Upper lobe of left lung (tissue), 6 donors: ENCODE measurements at regions not wholly inside any gene's neighbourhood (a gene's known extent, or its start where the extent isn't known, plus 50 kb on each side); places are given as distances from the start of the nearest gene placed in this dataset.

Experiments used
- ATAC-seq, 2 donors: fragments of 200-7000 bp; cut with Tn5 transposase; one replicate each; pipeline ENCODE4 v1.9.1; 2022; ENCODE audit warnings: mild to moderate bottlenecking in 2 of 2, moderate library complexity in 2 of 2; ENCODE audit not compliant: low FRiP score in 2 of 2
- DNase-seq, 2 donors: peaks; one replicate each; pipeline ENCODE4 v3.0.0-alpha.2; 2019 to 2020
- H3K27ac ChIP-seq, 4 donors: fragments of 200-600 bp; sonication (generic); one replicate each; pipeline ENCODE4 v1.5.1; 2016 to 2019
- H3K27me3 ChIP-seq, 4 donors: fragments of 200-600 bp; sonication (generic); one replicate each; pipeline ENCODE4 v1.5.1; 2017 to 2019
- H3K36me3 ChIP-seq, 4 donors: fragments of 200-600 bp; sonication (generic); one replicate each; pipeline ENCODE4 v1.5.1; 2016 to 2019
- H3K4me1 ChIP-seq, 4 donors: fragments of 200-600 bp; sonication (generic); one replicate each; pipeline ENCODE4 v1.5.1; 2018 to 2019
- H3K4me3 ChIP-seq, 4 donors: fragments of 200-600 bp; sonication (generic); one replicate each; pipeline ENCODE4 v1.5.1; 2017 to 2019; ENCODE audit warnings: mild to moderate bottlenecking in 2 of 4, moderate library complexity in 1 of 4
- H3K9me3 ChIP-seq, 4 donors: fragments of 200-600 bp; sonication (generic); one replicate each; pipeline ENCODE4 v1.5.1; 2018 to 2019
- CTCF ChIP-seq, 6 experiments: fragments of 450-650 bp in 4 of 6; fragments of 200-600 bp in 2 of 6; sonication (generic) in 2 of 6; IDR thresholded peaks; one replicate each; pipeline ENCODE4 v1.5.1; 2016 to 2019; ENCODE audit warnings: antibody characterized with exemption in 6 of 6
- EP300 ChIP-seq, 4 donors: sonication (generic); formaldehyde crosslinking; IDR thresholded peaks; one replicate each; pipeline ENCODE4 v1.5.1; 2017; ENCODE audit warnings: antibody characterized with exemption in 4 of 4, control low read depth in 2 of 4
- POLR2A ChIP-seq, 4 donors: fragments of 450-650 bp; IDR thresholded peaks; one replicate each; pipeline ENCODE4 v1.5.1; 2016 to 2017; ENCODE audit warnings: antibody characterized with exemption in 4 of 4, mild to moderate bottlenecking in 2 of 4
- POLR2AphosphoS5 ChIP-seq, 2 donors: sonication (generic); formaldehyde crosslinking; IDR thresholded peaks; one replicate each; pipeline ENCODE4 v1.5.1; 2017; ENCODE audit warnings: antibody characterized with exemption in 2 of 2
- WGBS, 2 donors: methylation state at CpG; one replicate each; pipeline ENCODE4 v1.1.5; 2017 to 2018; 5-methylcytosine and 5-hydroxymethylcytosine counted together
- donor health status: DM: no; HTN: no; CAD: no; lungs with moderate emphysema.
- donor health status: DM: no; HTN: yes; CAD: no; lungs with severe emphysema.

DNA sequence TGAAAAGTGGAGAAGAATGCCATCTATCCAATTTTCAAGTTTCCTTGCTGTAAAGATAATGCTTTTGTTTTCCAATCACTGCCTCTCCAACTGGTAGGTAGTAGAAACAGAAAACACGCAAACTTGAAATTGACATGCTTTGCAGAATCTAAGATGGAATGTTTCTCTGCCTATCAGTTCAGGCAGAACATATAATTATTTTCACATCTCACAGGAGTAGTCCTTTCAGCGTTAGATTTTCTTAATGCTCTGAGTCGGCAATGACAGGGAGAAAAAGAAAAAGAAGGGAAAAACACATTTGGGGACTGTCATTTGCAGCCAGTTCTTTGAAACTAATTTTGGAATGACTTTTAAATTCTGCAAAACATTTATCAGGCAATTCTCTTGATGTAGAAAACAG lies 818.7 kb upstream of the PTPRD start:
- Histone ChIP-seq H3K9me3 (no peaks in the 10 kb centered on the region), H3K4me1 (no peaks in the 10 kb centered on the region), H3K36me3 (no peaks in the 10 kb centered on the region), H3K27me3 (no peaks in the 10 kb centered on the region), H3K4me3 (no peak overlapping the region), H3K27ac (no peak overlapping the region)
- no peak for TF ChIP-seq POLR2AphosphoS5 (IDR thresholded peaks at IDR 0.05)
- TF ChIP-seq EP300 (IDR thresholded peaks at IDR 0.05) = no peak
- TF ChIP-seq POLR2A (IDR thresholded peaks at IDR 0.05) = no peak
- no peak for TF ChIP-seq CTCF (IDR thresholded peaks at IDR 0.05)
- DNase-seq (no peak), ATAC-seq (no peak)
- 81 to 83% methylated on average over 3 of the region's 3 CpGs for WGBS, 2 donors

GRCh38 chr9:11432361-11432760 lies 819.6 kb upstream of the PTPRD start:
- Histone ChIP-seq H3K4me1 (no peaks in the 10 kb centered on the region), H3K27ac (no peak overlapping the region), H3K27me3 (no peaks in the 10 kb centered on the region), H3K9me3 (no peaks in the 10 kb centered on the region), H3K4me3 (no peak overlapping the region), H3K36me3 (no peaks in the 10 kb centered on the region)
- 88 to 91% methylated on average over 1 of the region's 1 CpG for WGBS, 2 donors
- DNase-seq (no peak), ATAC-seq (no peak)
- TF ChIP-seq POLR2A (IDR thresholded peaks at IDR 0.05) = no peak
- no peak for TF ChIP-seq CTCF (IDR thresholded peaks at IDR 0.05)
- TF ChIP-seq POLR2AphosphoS5 (IDR thresholded peaks at IDR 0.05) = no peak
- TF ChIP-seq EP300 (IDR thresholded peaks at IDR 0.05) = no peak

GRCh38 chr9:11443631-11444030 lies 830.8 kb upstream of the PTPRD start:
- ATAC-seq = no peak
- TF ChIP-seq POLR2A (IDR thresholded peaks at IDR 0.05) (no peak), CTCF (IDR thresholded peaks at IDR 0.05) (no peak), POLR2AphosphoS5 (IDR thresholded peaks at IDR 0.05) (no peak), EP300 (IDR thresholded peaks at IDR 0.05) (no peak)

DNA sequence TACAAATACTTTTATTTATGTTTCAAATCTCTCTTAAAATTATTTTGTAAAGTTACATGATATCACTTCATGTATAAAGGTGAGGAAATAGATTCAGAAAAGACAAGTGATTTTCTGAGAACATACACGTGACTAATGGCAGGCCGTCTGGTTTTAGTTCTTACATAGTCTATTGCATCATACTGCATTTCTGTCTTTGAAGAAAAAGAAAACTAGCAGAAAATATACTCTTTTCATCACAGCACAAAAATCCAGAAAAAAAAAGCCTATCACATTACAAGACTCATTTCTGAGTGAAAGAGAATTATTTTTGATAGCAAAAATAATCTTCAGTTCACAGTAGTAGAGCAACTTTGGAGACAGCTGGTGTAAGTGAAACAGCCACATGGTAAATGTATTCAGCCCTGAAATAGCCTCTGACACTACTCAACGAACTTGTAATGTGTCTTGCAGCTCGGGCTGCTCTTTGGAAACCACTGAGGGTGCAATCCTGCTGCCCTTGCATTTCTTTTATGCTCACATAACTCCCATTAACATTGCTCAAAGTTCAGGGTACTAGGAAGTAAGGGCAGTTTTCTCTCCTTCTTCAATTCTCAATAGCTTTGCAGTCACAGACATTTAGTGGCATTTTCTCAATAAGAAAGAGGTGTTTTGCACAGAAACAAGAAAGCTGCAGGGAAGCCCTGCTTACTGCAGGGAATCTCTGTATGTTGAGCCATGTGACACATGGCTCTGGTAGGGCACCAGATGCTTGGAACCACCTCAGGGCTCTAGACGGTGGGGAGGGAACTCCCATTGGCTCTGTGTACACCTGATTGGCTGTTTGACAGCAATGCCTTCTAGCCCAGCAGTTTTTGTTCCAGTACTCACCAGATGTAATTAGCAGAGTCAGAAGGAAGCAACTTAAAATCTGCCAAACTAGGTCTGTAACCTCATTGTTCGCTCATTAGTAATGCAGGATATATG lies 845.3 kb upstream of the PTPRD start:
- Histone ChIP-seq H3K4me1 (no peaks in the 10 kb centered on the region), H3K36me3 (no peaks in the 10 kb centered on the region)

More at GRCh38 chr9:11443631-11444030, 830.8 kb upstream of the PTPRD start:
- Histone ChIP-seq H3K27ac (no peak overlapping the region), H3K4me1 (no peaks in the 10 kb centered on the region), H3K27me3 (no peaks in the 10 kb centered on the region), H3K4me3 (no peak overlapping the region), H3K9me3 (no peaks in the 10 kb centered on the region), H3K36me3 (no peaks in the 10 kb centered on the region)
- no peak for DNase-seq

More for the DNA sequence above, 845.3 kb upstream of the PTPRD start:
- Histone ChIP-seq H3K27me3 (no peaks in the 10 kb centered on the region), H3K27ac (no peak overlapping the region), H3K9me3 (no peaks in the 10 kb centered on the region), H3K4me3 (no peak overlapping the region)
- 38 to 42% methylated on average over 5 to 6 of the region's 6 CpGs for WGBS, 2 donors
- DNase-seq (no peak), ATAC-seq (no peak)
- TF ChIP-seq EP300 (IDR thresholded peaks at IDR 0.05) (no peak), CTCF (IDR thresholded peaks at IDR 0.05) (no peak), POLR2A (IDR thresholded peaks at IDR 0.05) (no peak), POLR2AphosphoS5 (IDR thresholded peaks at IDR 0.05) (no peak)
